ENCODE measurements at regions not wholly inside any gene's neighbourhood (a gene's known extent, or its start where the extent isn't known, plus 50 kb on each side); places are given as distances from the start of the nearest gene placed in this dataset.

GRCh38 chr1:216919060-216919970 lies 196.1 kb upstream of the ESRRG start:
- DNase-seq (ENCODE audit: low spot score): no peak

GRCh38 chr1:216916890-216917438 lies 193.7 kb upstream of the ESRRG start:
- no peak for DNase-seq (ENCODE audit: low spot score)

- no peak for DNase-seq (ENCODE audit: low spot score)
Observed at GRCh38 chr1:216914974-216915373, 191.7 kb upstream of the ESRRG start.

DNA sequence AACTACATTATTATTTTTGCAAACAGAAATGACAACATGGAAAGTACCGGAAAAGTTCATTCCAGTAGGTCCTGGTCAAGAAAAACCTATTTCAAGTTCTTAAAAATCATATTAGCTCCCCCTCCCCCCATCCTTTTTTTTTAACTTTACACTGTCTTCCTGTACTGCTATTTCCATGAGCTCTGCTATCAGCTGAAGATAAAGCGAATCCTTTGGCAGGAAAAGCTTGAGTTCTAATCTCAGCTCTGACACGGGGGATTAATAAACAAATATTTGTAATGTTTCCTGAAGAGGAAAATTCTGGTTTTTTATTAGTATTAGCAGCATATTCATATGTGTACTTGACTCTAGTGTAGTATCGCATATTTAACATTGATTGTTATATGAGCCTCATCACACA lies 190.7 kb upstream of the ESRRG start:
- no peak for DNase-seq (ENCODE audit: low spot score)

DNA sequence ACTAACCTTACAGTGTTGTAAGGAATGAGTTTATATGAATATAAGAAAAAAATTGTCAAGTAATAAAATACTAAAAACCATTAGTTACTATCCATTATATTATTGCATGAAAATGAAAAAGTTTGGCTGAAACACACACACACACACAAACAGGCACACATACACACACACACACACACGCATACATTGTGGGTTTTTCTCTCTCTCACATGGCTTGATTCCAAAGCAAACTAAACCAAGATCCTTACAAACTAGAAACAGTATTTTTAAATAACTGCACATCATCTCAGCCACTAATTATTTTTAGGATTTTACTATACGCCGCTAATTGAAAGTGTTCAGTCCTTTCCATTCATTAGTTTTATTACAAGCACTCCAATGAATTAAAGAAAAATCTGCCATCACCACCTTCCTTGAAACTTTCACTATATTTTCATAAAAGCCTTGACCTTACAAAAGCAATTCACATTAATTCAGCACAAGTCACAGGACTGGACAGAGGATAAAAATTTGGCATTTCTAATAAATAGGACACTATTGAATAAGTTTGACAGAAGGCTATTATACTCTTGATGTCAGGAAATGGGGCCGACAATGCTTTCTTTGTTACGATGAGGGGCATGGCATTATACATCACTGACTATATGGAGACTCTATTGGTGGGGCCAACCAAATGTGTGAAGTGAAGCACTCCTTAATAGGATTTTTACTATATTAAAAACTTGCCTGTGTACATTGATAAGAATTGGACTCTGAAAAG lies 187.0 kb upstream of the ESRRG start:
- DNase-seq (ENCODE audit: low spot score): no peak

DNA sequence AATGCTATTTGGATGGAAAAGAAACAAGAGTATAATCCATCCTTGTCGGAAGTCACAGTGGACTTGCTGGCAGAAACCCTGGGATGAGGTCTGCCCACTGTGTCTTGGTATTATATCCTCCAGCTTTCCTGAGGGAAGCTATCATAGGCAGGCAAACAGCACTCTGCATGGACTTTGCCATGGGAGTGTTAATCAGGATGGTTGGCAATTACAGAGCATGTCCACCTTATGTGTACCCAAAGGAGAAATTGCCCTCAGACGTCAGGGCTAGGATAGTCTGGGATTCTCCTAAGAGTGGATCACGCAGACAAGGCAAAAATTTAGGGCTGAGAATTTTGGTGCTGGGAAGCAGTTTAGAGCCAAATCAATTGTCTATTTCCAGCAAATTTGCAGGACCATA lies 184.9 kb upstream of the ESRRG start:
- DNase-seq (ENCODE audit: low spot score): no peak

- no peak for DNase-seq (ENCODE audit: low spot score)
Observed at GRCh38 chr1:216907100-216907499, 183.9 kb upstream of the ESRRG start.

DNA sequence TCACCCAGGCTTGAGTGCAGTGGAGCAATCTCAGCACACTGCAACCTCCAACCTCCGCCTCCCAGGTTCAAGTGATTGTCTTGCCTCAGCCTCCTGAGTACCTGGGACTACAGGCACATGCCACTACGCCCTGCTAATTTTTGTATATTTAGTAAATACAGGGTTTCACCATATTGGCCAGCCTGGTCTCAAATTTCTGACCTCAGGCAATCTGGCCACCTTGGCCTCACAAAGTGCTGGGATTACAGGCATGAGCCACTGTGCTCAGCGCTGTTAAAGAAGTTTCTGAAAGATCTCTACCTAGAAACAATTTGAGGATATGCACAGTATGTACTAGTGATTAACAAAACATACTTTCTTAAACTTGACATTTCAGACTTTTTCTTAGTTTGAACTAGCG lies 182.6 kb upstream of the ESRRG start:
- DNase-seq (ENCODE audit: low spot score): no peak

GRCh38 chr1:216905137-216905536 lies 181.9 kb upstream of the ESRRG start:
- no peak for DNase-seq (ENCODE audit: low spot score)

DNA sequence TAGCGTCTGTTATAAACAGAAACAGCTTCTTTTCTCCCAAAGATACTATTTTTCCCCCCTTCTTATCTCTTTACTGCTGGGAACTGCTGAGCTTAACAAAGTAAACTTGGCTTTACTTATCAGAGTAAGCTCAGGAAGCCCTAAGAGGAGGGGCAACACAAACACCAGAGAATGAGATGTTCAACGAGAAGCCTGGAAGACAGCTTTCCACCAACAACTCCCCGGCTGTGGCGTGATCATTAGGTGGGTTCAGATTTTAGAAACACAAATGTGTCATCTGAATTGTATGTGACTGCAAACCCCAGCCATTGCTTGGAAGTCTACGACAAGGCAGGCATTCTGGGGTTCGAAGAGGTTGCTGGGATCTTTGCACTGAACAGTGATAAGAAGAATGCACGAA lies 181.2 kb upstream of the ESRRG start:
- no peak for DNase-seq (ENCODE audit: low spot score)

- no peak for DNase-seq (ENCODE audit: low spot score)
Observed at GRCh38 chr1:216903382-216903740, 180.1 kb upstream of the ESRRG start.

DNA sequence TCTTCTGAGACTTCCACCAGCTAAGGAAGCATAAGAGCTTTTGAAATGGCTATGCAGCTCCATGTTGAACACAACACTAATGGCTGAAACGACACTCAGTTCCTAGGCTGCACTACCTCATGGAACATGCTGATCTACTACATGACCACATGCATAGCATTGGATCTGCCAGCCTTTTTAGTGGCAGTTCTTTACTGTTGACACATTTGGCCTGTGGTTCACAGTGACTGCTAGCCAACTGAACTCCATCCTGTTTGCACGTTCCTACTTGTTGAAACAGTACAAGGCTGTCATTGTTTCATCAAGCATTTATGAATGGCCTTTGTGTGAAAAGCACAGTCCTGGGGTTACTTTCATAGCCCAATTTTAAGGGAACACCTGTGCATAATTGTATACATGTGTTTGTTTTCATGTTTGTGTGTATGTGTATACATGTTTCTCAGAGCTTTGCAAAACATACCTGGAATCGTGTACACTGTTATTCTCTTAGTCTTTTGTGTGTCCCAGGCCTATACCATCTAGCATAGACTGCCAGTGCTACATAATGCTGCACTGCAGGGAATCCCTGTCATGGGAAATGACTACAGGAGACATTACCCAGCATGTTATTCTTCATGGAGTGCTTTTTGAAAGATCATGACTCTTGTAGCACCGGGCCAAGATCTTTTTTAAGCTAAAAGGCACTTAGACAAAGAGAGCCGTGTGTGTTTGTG lies 179.6 kb upstream of the ESRRG start:
- DNase-seq (ENCODE audit: low spot score): no peak

- DNase-seq (ENCODE audit: low spot score): no peak
Observed at GRCh38 chr1:216900116-216900620, 176.9 kb upstream of the ESRRG start.

DNA sequence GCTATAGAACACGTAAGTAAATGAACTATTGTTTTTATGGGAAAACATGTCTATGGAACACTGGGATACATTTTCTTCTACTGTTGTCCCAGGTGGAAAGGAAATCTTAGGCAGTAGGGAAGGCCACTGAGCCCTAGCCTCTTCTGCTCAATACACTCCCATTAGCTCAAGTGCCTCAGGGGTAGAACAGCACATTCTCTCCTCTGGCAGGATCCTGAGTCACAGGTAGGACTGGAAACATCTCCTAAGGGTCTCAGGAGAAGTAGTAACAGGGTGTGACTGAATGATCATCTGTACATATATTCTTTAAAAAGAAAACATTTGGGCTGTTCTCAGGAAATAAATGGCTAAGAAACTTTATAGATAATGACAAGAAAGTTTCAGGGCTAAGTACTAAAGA lies 175.6 kb upstream of the ESRRG start:
- DNase-seq (ENCODE audit: low spot score): no peak

GRCh38 chr1:216896146-216896545 lies 172.9 kb upstream of the ESRRG start:
- DNase-seq (ENCODE audit: low spot score): no peak

DNA sequence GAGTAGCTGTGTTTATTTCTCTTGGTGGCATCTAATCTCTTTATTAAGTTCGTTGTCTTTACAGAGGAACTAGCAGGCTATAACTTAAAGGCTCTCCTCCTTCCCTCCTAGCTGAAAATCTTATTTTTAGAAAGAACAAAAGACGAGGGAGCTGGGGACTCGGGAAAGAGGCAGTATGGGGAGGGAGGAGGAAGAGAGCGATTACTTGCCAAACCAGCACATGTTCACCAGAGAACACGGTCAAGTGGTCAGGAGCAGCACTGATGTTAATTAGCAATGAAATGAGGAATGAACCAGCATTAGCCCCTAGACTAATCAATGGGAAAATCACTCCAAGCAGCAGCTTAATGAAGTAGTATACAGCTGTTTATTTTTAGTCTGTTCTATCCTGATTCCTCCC lies 171.3 kb upstream of the ESRRG start:
- no peak for DNase-seq (ENCODE audit: low spot score)

DNA sequence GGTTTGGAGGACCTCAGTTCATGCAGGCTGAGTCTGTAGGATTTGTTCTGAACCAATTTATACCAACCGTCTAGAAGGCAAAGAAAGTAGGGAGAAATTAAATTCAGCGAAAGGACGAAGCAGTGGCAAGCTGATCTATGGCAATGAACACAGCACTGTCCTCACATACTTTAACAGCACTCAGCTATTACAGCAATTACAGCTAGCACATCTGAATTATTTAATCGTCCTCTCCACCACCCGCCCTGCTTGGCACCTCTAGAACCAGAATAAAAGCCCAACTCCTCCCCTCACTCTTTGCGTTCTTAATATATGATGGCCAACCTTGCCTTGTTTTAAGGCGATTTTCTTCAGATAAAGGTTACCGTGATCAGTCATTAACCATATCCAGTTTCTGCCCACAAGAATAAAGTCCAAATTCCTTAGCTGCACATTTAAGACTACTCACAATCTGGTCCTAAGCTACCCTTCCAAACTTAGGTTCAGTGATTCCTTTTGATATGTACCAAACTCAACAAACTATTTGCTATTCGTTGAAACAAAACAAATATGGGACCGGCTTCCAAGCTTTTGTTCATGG lies 169.4 kb upstream of the ESRRG start:
- no peak for DNase-seq (ENCODE audit: low spot score)

DNA sequence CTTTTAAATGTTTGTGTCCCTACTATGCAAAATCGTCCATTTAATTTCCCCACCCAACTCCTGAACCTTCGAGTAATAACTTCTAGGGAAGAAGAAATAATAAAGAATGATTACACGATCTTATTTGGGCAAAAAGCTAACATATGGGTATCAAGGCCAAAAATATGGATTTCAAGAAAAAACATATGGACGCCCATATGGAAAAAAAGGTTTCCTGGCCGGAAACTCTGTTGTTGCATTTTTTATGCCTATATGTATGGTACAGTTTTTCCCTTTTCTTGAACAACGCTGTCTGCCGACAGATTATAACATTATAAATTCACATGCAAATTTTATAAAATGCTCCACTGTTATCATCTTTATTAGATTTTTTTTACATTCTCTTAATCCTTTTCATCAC lies 167.6 kb upstream of the ESRRG start:
- DNase-seq (ENCODE audit: low spot score): no peak

DNA sequence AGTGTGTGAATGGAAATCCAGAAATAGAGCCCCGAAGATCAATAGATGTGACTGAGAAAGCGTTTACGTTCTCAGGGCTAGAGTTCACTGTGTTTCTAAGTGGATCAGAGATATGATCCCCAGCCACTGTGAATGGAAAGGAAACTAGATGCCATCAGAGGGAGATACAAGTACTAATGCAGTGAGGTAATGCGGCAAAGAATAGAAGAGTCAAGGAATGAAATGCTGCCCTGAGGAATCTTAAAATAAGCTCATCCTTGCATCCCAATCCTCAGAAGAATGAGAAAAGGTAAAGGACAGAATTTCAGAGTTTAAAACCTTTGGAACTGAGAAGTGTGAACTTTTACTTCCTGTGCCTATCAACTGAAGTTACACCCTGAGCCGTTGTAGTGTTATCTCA lies 165.5 kb upstream of the ESRRG start:
- DNase-seq (ENCODE audit: low spot score): no peak

DNA sequence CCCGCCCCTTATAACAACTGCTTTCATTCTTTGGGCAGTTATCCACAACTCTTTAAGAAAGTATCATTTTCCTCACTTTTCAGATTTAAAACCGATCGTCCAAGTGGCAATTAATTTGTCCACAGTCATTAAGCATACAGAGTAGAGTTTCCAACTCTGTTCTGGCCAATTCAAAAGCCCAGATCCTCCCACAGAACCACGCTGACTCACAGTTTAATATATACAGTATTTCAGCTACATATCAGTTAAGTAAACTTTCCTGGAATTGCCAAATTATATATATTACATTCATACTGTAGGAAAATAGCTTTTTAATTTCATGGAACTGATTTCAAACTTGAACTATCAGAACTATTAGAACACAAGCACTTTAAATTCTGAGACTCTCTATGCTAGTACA lies 163.8 kb upstream of the ESRRG start:
- no peak for DNase-seq (ENCODE audit: low spot score)

- no peak for DNase-seq (ENCODE audit: low spot score)
Observed at GRCh38 chr1:216884614-216885229, 161.5 kb upstream of the ESRRG start.

DNA sequence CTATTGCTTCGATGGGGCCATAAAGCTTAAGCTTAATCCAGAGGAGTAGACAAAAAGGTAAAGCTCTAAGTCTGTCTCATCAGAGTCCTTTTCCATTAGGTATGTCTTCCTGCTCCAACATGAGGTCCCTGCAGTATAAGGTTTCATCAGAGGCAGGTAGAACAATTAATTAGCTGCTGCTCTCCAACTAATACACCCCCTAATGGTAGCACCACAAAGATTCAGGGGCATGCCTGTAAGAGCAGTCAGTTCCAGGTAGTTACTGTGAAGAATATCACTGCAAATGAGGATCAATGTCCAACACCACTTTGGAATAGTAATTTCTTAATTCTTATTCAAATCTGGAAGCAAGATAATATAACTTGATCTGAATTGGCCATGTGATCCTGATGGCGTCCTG lies 160.3 kb upstream of the ESRRG start:
- DNase-seq (ENCODE audit: low spot score): peak; percentile 3
